Effector memory CD8-positive, alpha-beta T cell (primary cell): ENCODE measurements at regions not wholly inside any gene's neighbourhood (a gene's known extent, or its start where the extent isn't known, plus 50 kb on each side); places are given as distances from the start of the nearest gene placed in this dataset.

Source experiments
- ATAC-seq: fragments of 150-1000 bp; cut with Tn5 transposase; replicated peaks from 2 replicates; pipeline ENCODE4 v1.10.0; 2021; ENCODE audit warnings: mild to moderate bottlenecking, moderate library complexity
- DNase-seq, 3 experiments: peaks; one replicate each; pipeline ENCODE4 v3.0.0; 2021
- H3K27ac Mint-ChIP-seq, 2 donors: one replicate each; pipeline ENCODE4 v1.8.0; 2022; ENCODE audit warnings: mild to moderate bottlenecking in 2 of 2, mixed read lengths in 2 of 2, moderate library complexity in 2 of 2
- H3K27me3 Mint-ChIP-seq, 2 donors: one replicate each; pipeline ENCODE4 v1.8.0; 2022; ENCODE audit warnings: mixed read lengths in 2 of 2
- H3K36me3 Mint-ChIP-seq: one replicate; pipeline ENCODE4 v1.8.0; 2022; ENCODE audit warnings: mild to moderate bottlenecking, moderate library complexity, mixed read lengths; ENCODE audit not compliant: insufficient read depth
- H3K4me1 Mint-ChIP-seq, 2 donors: one replicate each; pipeline ENCODE4 v1.8.0; 2022; ENCODE audit warnings: low read depth in 2 of 2, mixed read lengths in 2 of 2
- H3K4me3 Mint-ChIP-seq, 2 donors: one replicate each; pipeline ENCODE4 v1.8.0; 2022; ENCODE audit warnings: mild to moderate bottlenecking in 2 of 2, mixed read lengths in 2 of 2, moderate library complexity in 2 of 2
- H3K9me3 Mint-ChIP-seq, 2 donors: one replicate each; pipeline ENCODE4 v1.8.0; 2022; ENCODE audit warnings: mixed read lengths in 2 of 2

DNA sequence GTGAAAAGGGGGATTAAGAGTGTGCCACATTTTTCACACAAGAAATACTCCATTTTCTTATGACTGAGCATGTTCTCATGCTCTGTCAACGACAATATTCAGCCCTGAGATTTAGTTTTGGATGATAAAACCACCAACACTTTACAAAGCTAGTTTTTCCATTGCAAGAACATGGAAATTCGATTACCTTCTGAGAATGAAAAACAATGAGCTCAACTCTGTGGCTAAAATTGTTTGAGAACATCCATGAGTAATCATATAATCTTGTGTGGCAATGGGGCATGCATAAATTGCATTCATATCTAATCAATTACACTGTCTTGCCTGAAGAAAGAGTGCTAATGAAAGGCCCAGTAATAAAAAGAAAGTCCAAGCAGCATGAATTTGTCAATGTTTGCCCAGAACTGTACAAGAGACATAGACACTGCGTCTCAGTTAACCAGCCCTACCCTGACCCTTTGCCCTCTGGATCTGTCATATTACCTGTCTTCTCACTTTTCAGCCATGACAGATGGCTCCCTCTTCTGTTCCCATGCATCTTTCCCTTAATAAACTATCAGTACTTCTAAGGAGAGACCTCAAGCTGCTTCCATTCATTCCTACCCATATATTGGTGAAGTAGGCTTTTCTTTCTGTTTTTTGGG lies 253.4 kb downstream of the FAM76B start:
- ATAC-seq (no peak), DNase-seq (no peak)
- Mint-ChIP-seq H3K9me3 (peaks cover 0 to 6% of the 10 kb centered on the region in 2 donors), H3K4me3 (no peak overlapping the region), H3K4me1 (no peaks in the 10 kb centered on the region), H3K27ac (no peak overlapping the region), H3K36me3 (no peaks in the 10 kb centered on the region), H3K27me3 (peaks cover 24 to 32% of the 10 kb centered on the region in 2 donors)

- peaks cover 0 to 6% of the 10 kb centered on the region in 2 donors for H3K9me3 Mint-ChIP-seq
- H3K4me1 Mint-ChIP-seq = no peaks in the 10 kb centered on the region
- H3K4me3 Mint-ChIP-seq = no peak overlapping the region
- H3K27ac Mint-ChIP-seq = no peak overlapping the region
- ATAC-seq = no peak
- H3K27me3 Mint-ChIP-seq = peaks cover 36 to 41% of the 10 kb centered on the region in 2 donors
- no peak for DNase-seq
- H3K36me3 Mint-ChIP-seq = no peaks in the 10 kb centered on the region
Observed at GRCh38 chr11:95534809-95535208, 254.8 kb downstream of the FAM76B start.

DNA sequence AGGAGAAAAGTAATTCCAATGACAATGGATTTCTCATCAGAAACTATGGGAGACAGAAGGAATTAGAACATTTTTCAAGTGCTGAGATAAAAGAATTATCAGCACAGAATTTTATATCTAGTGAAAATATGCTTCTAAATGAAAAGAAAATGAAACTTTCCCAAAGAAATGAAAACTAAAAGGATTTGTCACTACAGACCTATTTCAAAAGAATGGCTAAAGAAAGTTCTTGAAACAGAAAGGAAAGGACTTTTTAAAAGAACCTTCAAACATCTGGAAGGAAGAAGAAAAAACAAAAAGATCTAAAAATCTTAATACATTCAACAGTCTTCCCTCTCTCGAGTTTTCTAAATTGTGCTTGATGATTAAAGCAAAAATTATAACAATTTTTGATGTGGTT lies 255.4 kb downstream of the FAM76B start:
- Mint-ChIP-seq H3K9me3 (peaks cover 0 to 6% of the 10 kb centered on the region in 2 donors), H3K36me3 (no peaks in the 10 kb centered on the region), H3K27ac (no peak overlapping the region), H3K4me1 (no peaks in the 10 kb centered on the region), H3K4me3 (no peak overlapping the region), H3K27me3 (peaks cover 32 to 40% of the 10 kb centered on the region in 2 donors)
- no peak for ATAC-seq
- DNase-seq = no peak

DNA sequence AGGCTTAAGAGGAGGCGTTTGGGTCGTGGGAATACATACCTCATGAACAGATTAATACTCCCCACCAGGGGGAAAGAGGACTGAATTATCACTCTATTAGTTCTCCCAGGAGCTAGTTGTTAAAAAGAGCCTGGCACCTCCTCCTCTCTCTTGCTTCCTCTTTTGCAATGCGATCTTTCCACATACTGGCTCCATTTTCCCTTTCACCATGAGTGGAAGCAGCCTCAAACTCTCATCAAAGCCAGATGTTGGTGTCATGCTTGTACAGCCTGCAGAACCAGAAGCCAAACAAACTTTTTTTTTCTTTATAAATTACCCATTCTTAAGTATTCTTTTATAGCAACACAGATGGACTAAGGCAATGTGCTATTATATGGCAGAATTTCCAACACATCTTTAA lies 258.5 kb downstream of the FAM76B start:
- Mint-ChIP-seq H3K27ac (no peak overlapping the region), H3K4me3 (no peak overlapping the region), H3K36me3 (no peaks in the 10 kb centered on the region), H3K9me3 (peaks cover 0 to 6% of the 10 kb centered on the region in 2 donors), H3K27me3 (peaks cover 26 to 39% of the 10 kb centered on the region in 2 donors), H3K4me1 (no peaks in the 10 kb centered on the region)
- ATAC-seq (no peak), DNase-seq (no peak)

GRCh38 chr11:95524314-95525036 lies 265.1 kb downstream of the FAM76B start:
- H3K9me3 Mint-ChIP-seq = no peaks in the 10 kb centered on the region
- H3K27ac Mint-ChIP-seq = no peak overlapping the region
- no peak overlapping the region for H3K4me3 Mint-ChIP-seq
- ATAC-seq (no peak), DNase-seq (no peak)
- H3K4me1 Mint-ChIP-seq = no peaks in the 10 kb centered on the region
- H3K27me3 Mint-ChIP-seq = peaks cover 15 to 16% of the 10 kb centered on the region in 2 donors
- H3K36me3 Mint-ChIP-seq = peaks cover 3% of the 10 kb centered on the region

DNA sequence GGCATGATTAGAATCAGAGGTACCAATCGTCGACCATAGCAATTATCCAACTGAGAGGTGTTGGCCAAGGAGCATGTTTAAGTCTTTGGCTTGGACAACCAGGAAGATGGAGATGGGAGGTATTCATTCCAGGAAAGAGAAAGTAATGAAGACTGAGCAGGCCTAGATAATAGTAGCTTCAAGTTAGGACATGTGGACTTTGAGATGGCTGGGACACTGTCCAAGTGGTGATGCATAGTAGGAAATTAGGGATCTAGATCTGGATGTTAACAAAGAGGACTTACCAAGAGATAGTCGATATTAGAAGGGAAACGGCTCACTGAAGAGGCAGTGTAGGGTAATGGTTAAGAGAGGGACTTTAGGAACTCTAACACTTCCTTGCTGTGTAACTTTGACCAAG lies 266.7 kb downstream of the FAM76B start:
- Mint-ChIP-seq H3K27ac (no peak overlapping the region), H3K9me3 (no peaks in the 10 kb centered on the region), H3K36me3 (peaks cover 3% of the 10 kb centered on the region), H3K4me1 (no peaks in the 10 kb centered on the region), H3K27me3 (peaks cover 10 to 26% of the 10 kb centered on the region in 2 donors), H3K4me3 (no peak overlapping the region)
- no peak for ATAC-seq
- no peak for DNase-seq

DNA sequence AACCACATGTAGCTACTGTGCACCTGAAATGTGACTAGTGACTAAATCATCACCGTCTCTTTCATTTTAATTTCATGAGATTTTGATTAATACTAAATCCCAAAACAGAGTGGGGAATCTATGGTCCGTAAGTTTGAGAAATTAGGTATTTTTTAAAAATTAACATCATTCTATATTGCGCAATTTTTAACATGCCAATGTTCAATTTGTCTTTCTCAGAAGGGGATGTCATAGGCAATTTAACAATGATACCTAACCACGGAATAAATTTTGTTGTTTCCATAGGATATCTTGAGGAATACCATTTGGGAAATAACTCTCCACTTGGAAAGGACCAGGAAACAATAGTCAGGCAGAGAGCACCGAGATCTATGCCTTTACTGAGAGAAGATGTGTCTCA lies 267.7 kb downstream of the FAM76B start:
- no peak for ATAC-seq
- Mint-ChIP-seq H3K36me3 (peaks cover 3% of the 10 kb centered on the region), H3K9me3 (no peaks in the 10 kb centered on the region)

GRCh38 chr11:95521133-95521542 lies 268.4 kb downstream of the FAM76B start:
- ATAC-seq = no peak
- H3K27me3 Mint-ChIP-seq = peaks cover 7 to 34% of the 10 kb centered on the region in 2 donors
- H3K27ac Mint-ChIP-seq = no peak overlapping the region
- H3K9me3 Mint-ChIP-seq = no peaks in the 10 kb centered on the region
- H3K4me3 Mint-ChIP-seq = no peak overlapping the region
- H3K4me1 Mint-ChIP-seq = no peaks in the 10 kb centered on the region
- peaks cover 3% of the 10 kb centered on the region for H3K36me3 Mint-ChIP-seq
- DNase-seq = no peak

More for the DNA sequence above, 267.7 kb downstream of the FAM76B start:
- Mint-ChIP-seq H3K27me3 (peaks cover 10 to 32% of the 10 kb centered on the region in 2 donors), H3K4me3 (no peak overlapping the region), H3K4me1 (no peaks in the 10 kb centered on the region), H3K27ac (no peak overlapping the region)
- DNase-seq = no peak

GRCh38 chr11:95520369-95521132 lies 269.0 kb downstream of the FAM76B start:
- H3K27ac Mint-ChIP-seq = no peak overlapping the region
- no peak for ATAC-seq

GRCh38 chr11:95519912-95520311 lies 269.7 kb downstream of the FAM76B start:
- H3K27me3 Mint-ChIP-seq = peaks cover 6 to 40% of the 10 kb centered on the region in 2 donors
- H3K4me1 Mint-ChIP-seq = no peaks in the 10 kb centered on the region
- H3K36me3 Mint-ChIP-seq = peaks cover 3% of the 10 kb centered on the region
- DNase-seq (no peak), ATAC-seq (no peak)
- no peak overlapping the region for H3K4me3 Mint-ChIP-seq
- no peak overlapping the region for H3K27ac Mint-ChIP-seq
- no peaks in the 10 kb centered on the region for H3K9me3 Mint-ChIP-seq

More at GRCh38 chr11:95520369-95521132, 269.0 kb downstream of the FAM76B start:
- H3K4me1 Mint-ChIP-seq = no peaks in the 10 kb centered on the region
- no peaks in the 10 kb centered on the region for H3K9me3 Mint-ChIP-seq
- H3K27me3 Mint-ChIP-seq = peaks cover 6 to 36% of the 10 kb centered on the region in 2 donors
- peaks cover 3% of the 10 kb centered on the region for H3K36me3 Mint-ChIP-seq
- no peak for DNase-seq
- H3K4me3 Mint-ChIP-seq = no peak overlapping the region

DNA sequence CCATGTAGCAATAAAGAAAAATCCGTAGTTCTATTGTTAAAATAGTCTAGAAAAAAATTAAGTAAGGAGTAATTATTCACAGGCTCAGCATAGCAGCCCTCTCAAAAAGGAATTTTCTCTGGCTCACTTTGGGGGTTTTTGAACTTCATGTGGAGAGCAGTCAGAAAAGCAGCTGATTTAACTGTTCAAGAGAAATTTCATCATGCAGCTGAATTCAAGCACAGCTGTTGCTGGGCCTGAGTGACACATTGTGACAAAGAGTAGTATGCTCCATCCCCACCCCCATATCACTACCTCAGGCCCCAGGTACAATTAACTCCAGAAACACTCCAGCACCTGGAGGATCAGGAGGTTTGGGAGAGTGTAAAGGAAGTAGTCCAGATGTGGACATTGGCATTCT lies 272.1 kb downstream of the FAM76B start:
- ATAC-seq (no peak), DNase-seq (no peak)
- H3K4me1 Mint-ChIP-seq = no peaks in the 10 kb centered on the region
- H3K27ac Mint-ChIP-seq = no peak overlapping the region
- no peak overlapping the region for H3K4me3 Mint-ChIP-seq
- peaks cover 3% of the 10 kb centered on the region for H3K36me3 Mint-ChIP-seq
- peaks cover 6 to 39% of the 10 kb centered on the region in 2 donors for H3K27me3 Mint-ChIP-seq
- no peaks in the 10 kb centered on the region for H3K9me3 Mint-ChIP-seq

GRCh38 chr11:95516786-95517185 lies 272.8 kb downstream of the FAM76B start:
- H3K4me1 Mint-ChIP-seq = no peaks in the 10 kb centered on the region
- no peak overlapping the region for H3K27ac Mint-ChIP-seq
- H3K36me3 Mint-ChIP-seq = peaks cover 3% of the 10 kb centered on the region
- ATAC-seq (no peak), DNase-seq (no peak)
- no peaks in the 10 kb centered on the region for H3K9me3 Mint-ChIP-seq
- H3K27me3 Mint-ChIP-seq = peaks cover 6 to 38% of the 10 kb centered on the region in 2 donors
- no peak overlapping the region for H3K4me3 Mint-ChIP-seq

DNA sequence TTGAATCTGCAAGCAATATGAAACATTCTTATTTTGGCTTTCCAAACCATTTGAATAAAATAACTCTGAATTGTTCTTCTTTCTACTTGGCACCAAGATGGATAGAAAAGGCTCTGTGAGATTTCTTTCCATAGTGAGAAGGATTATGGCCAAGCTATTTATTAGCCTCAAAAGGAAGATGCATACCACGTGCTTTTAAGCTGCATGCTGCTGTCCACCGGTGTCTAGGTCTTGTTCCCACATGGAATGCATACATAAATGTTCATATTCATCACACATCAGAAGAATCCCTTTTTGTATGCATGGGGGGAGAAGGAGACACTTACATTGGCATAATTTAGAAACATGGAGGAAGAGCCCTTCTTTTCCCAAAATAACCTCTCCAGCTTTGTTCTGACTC lies 273.4 kb downstream of the FAM76B start:
- Mint-ChIP-seq H3K27ac (no peak overlapping the region), H3K9me3 (no peaks in the 10 kb centered on the region), H3K4me3 (no peak overlapping the region), H3K27me3 (peaks cover 10 to 43% of the 10 kb centered on the region in 2 donors), H3K36me3 (peaks cover 3% of the 10 kb centered on the region), H3K4me1 (no peaks in the 10 kb centered on the region)
- ATAC-seq (no peak), DNase-seq (no peak)
